Urinary bladder (tissue), 3 donors: ENCODE measurements at regions not wholly inside any gene's neighbourhood (a gene's known extent, or its start where the extent isn't known, plus 50 kb on each side); places are given as distances from the start of the nearest gene placed in this dataset.
A peak's percentile ranks its signal among the peaks of the same experiment; 100 is the strongest.

ENCODE experiments used
- DNase-seq: peaks from one replicate; pipeline ENCODE4 v3.0.0-alpha.2; 2015; ENCODE audit errors: extremely low spot score
- H3K27ac ChIP-seq: one replicate; pipeline ENCODE4 v1.5.1; 2013; ENCODE audit warnings: low read depth, mild to moderate bottlenecking, moderate library complexity
- H3K36me3 ChIP-seq: one replicate; pipeline ENCODE4 v1.6.1; 2013; ENCODE audit warnings: mild to moderate bottlenecking, moderate library complexity; ENCODE audit not compliant: insufficient read depth
- H3K4me1 ChIP-seq: one replicate; pipeline ENCODE4 v1.6.1; 2013; ENCODE audit warnings: mild to moderate bottlenecking, moderate library complexity; ENCODE audit not compliant: insufficient read depth
- H3K4me3 ChIP-seq: one replicate; pipeline ENCODE4 v1.5.1; 2013; ENCODE audit warnings: low read depth, low read length
- WGBS: extraction: QIAGEN DNeasy Blood & Tissue Kit; methylation state at CpG from one replicate; pipeline ENCODE4 v1.1.7; 2013; 5-methylcytosine and 5-hydroxymethylcytosine counted together
- donor health status: healthy with polysubstance abuse.
- donor health status: healthy.

DNA sequence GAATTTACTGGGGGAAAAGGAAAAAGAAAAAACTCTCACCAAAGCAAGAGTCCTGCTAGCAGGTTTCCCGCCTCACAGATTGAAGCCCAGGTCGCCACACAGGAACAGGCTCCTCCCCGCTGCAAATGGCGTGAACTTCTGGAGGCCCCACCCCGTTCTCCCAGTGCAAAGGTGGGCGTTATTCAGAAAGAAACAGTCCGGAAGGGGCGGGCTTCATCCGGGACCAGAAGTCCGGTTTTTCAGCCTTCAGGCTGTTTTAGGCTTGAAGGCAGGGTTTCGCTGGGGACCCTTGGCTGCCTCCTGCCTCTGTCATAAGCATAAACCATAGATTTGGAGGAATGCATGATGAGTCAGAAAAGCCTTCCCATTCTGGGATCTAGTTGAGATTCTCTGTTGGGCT lies 148.3 kb upstream of the POU2AF2 start:
- Histone ChIP-seq H3K36me3 (no peaks in the 10 kb centered on the region), H3K4me3 (peak overlapping the region; percentile 10), H3K27ac (no peak overlapping the region), H3K4me1 (no peaks in the 10 kb centered on the region)
- WGBS: 37% methylated on average over 11 of the region's 11 CpGs
- no peak for DNase-seq

DNA sequence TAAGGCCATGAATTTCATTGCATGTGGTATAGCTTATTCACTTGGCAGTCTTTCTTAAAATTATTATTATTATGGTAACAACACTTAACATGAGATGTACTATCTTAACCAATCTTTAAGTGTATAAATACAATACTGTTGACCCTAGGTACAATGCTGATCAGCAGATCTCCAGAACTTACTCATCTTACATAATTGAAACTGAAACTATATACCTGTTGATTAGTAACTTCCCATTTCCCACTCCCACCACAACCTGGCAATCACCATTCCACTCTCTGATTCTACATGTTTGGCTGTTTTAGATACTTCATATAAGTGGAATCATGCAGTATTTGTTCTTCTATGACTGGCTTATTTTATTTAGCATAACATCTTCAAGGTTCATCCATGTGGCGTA lies 150.2 kb upstream of the POU2AF2 start:
- Histone ChIP-seq H3K27ac (no peak overlapping the region), H3K4me3 (no peak overlapping the region), H3K36me3 (no peaks in the 10 kb centered on the region), H3K4me1 (no peaks in the 10 kb centered on the region)
- WGBS: 99% methylated on average over 1 of the region's 1 CpG
- DNase-seq: no peak

DNA sequence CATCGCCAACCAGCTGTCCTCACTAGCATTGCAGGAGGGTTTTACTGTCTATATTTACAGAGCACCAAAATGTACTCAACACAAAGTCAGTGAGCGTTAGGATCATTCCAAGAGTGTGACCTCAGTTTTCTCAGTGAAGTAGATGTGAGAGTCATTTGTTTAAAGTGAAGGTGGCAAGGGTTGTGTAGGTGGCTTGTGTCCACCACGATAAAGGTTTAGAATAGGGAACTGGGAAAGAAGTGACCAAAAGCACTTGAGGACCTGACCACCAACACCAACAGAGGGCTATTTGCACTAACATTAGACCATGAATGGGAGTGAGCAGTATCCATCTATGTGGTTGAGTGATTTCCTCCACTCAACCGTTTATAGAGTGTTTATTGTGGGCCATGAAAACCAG lies 152.5 kb upstream of the POU2AF2 start:
- no peak overlapping the region for H3K27ac ChIP-seq
- DNase-seq: no peak
- no peaks in the 10 kb centered on the region for H3K36me3 ChIP-seq
- WGBS: 83% methylated on average over 4 of the region's 4 CpGs
- no peaks in the 10 kb centered on the region for H3K4me1 ChIP-seq
- no peak overlapping the region for H3K4me3 ChIP-seq

DNA sequence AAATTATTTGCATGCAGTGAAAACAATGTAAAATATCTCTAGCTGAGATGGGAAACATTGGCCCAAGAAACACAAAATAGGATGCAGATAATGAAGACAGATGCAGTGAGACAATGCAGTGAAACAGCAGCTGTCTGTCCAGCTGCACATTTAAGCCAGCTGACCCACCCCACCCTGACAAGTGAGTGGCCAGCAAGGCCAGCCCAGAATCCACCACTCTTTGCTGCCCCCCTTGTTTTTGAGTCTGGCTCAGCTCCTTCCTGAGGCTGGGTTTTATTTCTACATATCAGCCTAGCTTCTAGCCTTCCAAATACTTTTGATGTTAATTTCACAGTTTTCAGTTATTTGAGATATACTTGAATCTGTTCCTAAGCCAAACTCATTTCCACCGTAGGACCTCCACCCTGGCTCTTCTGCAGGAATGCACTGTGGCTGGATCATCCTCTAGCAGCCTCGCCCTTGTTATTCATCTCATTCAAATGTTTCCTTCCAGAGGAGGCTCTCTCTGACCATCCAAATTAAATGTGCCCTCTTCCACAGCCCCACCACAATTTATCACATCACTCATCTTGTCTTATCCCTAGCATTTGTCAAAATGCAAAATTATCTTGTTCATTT lies 154.1 kb upstream of the POU2AF2 start:
- DNase-seq: no peak
- Histone ChIP-seq H3K4me3 (no peak overlapping the region), H3K4me1 (no peaks in the 10 kb centered on the region), H3K36me3 (no peaks in the 10 kb centered on the region), H3K27ac (no peak overlapping the region)
- 56% methylated on average over 2 of the region's 2 CpGs for WGBS

DNA sequence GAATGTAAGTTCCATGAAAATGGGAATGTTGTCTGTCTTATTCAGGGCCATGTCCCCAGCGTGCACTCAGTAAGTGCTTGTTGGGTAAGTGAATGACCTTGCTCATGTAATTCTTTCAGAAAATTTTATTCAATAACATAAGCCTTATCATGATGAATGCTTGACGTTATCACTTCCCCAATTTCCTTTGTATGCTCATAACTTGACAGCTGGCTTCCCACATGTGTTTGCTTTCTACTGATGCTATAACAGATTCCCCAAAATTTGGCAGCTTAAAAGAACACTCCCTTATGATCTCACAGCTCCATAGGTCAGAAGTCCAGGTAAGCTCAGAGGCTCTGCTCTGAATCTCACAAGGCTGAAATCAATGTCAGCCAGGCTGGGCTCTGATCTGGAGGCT lies 155.8 kb upstream of the POU2AF2 start:
- H3K4me3 ChIP-seq: no peak overlapping the region
- H3K27ac ChIP-seq: no peak overlapping the region
- no peaks in the 10 kb centered on the region for H3K4me1 ChIP-seq
- no peak for DNase-seq
- H3K36me3 ChIP-seq: no peaks in the 10 kb centered on the region
- WGBS: 68% methylated on average over 2 of the region's 2 CpGs

DNA sequence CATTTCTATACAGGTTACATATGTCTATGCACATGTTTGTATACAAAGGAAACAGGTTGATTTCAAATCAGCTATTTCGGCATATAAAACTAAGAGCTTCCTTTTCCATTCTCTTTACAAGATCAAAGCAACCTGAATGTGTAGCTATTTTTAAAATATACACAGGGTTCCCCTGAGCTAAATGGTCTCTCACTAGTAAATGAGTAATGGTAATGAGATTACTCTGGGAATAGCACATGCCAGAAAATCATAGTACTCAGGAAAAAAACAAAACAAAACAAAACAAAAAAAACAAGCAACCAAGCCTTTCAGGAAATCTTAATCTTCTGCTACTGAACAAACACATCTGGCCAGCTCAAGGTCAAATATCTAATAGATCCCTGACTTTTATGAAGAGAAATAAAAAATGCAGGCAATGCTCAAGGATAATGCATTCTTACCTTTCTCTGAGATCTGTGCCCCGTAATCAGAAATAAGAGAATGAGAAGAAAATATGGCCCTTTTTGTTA lies 156.6 kb upstream of the POU2AF2 start:
- H3K4me3 ChIP-seq: no peak overlapping the region
- no peaks in the 10 kb centered on the region for H3K36me3 ChIP-seq
- 78% methylated on average over 2 of the region's 2 CpGs for WGBS
- H3K4me1 ChIP-seq: no peaks in the 10 kb centered on the region
- no peak overlapping the region for H3K27ac ChIP-seq
- DNase-seq: no peak

DNA sequence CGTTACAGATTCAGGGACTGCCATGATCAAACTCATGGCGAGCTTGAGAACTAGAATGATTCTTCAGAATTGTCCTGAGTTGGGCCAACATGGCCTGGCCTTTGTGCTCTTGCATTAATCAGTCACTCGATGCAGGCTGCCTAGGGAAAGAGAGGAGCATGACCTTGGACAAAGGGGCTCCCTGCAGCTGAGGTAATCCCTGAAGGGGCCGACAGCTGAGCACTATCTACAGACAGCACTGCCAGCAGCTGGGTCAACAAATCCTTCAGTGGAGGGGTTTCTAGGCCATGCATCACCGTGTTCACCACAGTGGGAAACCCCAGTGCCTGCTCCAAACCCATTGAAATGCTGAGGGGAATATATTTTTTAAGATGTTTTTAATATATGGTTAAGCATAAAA lies 159.5 kb upstream of the POU2AF2 start:
- H3K27ac ChIP-seq: no peak overlapping the region
- no peaks in the 10 kb centered on the region for H3K4me1 ChIP-seq
- DNase-seq: no peak
- 76% methylated on average over 5 of the region's 5 CpGs for WGBS
- no peaks in the 10 kb centered on the region for H3K36me3 ChIP-seq
- H3K4me3 ChIP-seq: no peak overlapping the region

DNA sequence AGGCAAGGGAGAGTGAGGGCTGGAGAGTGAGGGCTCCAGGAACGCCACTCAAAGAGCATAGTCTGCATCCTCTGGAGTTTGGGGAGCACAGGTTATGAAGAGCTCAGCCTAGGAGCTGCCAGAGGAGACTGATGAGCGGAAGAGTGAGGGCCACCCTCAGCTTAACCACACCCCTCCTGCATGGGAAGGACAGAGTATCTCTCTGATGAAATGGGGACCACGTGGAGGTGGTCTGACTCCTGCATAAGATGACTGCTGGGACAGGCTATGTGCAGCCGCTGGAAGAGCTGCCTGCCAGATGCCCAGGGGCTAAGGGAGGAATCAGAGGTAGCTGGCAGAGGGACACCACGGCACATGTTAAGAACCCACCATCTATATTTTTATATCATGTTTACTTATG lies 162.9 kb upstream of the POU2AF2 start:
- DNase-seq: no peak
- H3K4me1 ChIP-seq: no peaks in the 10 kb centered on the region
- H3K4me3 ChIP-seq: no peak overlapping the region
- H3K36me3 ChIP-seq: no peaks in the 10 kb centered on the region
- H3K27ac ChIP-seq: no peak overlapping the region
- 80% methylated on average over 5 of the region's 5 CpGs for WGBS

DNA sequence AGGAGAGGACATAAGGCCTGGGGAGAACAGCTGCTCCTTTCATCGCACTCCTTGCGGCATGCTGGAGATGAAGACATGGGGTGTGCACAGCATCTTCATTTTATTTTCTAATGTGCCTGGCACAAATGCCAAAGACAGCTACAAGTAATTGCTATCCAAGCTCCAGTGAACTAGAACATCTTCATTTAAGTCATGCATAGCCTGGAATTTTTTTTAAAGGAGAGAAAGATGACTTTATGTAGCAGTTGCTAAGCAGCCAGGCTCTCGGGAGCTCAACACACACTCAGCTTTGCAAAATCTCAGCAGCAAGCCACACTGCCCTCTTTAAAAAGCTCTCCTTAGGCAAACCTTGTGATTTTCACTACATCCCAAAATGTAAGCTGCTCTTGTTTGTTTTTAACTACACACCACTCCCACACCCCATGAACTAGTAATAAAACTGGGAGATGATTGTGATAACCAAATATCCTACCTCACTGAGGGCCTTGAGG lies 164.5 kb upstream of the POU2AF2 start:
- Histone ChIP-seq H3K27ac (no peak overlapping the region), H3K4me1 (no peaks in the 10 kb centered on the region), H3K36me3 (no peaks in the 10 kb centered on the region), H3K4me3 (no peak overlapping the region)
- WGBS: 58% methylated on average over 3 of the region's 3 CpGs
- DNase-seq: peak; percentile 39

DNA sequence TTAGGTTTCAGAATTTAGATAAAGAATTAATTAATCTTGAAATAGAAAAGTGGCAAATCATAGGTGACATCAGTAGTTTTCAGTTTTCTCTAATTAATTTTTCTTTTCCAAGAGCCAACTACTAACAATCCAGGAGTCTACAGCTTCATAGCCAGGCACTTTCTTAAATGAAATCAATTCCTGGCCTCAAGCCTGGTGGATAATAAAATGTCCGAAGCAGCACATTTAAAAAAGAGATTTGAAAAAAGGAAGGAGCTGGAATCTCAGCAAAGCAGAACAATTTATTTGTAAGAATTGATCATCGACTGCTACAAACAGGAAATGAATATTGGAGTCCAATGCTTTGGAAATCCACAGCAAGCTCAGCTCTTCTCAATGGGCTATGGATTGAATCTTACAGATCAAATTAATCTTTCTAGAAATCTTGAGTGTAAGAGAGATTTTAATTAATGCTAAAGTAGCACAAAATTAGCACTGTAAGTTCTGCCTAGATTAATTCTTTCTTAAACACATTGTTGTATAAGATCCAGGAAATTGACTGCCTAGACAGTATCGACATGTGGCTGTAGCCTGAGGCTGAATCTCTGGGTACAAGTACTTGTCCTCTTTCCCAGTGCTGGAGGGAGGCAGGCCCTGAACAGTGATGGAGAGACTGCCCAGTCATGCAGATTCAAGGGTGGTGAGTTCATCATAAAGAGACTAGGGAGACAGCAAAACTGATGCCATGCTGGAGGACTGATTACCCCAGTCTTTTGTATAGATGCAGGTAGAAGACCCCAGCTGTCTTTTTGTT lies 167.8 kb upstream of the POU2AF2 start:
- WGBS: 65% methylated on average over 3 of the region's 3 CpGs
- Histone ChIP-seq H3K4me3 (no peak overlapping the region), H3K36me3 (no peaks in the 10 kb centered on the region), H3K4me1 (no peaks in the 10 kb centered on the region), H3K27ac (no peak overlapping the region)
- no peak for DNase-seq

DNA sequence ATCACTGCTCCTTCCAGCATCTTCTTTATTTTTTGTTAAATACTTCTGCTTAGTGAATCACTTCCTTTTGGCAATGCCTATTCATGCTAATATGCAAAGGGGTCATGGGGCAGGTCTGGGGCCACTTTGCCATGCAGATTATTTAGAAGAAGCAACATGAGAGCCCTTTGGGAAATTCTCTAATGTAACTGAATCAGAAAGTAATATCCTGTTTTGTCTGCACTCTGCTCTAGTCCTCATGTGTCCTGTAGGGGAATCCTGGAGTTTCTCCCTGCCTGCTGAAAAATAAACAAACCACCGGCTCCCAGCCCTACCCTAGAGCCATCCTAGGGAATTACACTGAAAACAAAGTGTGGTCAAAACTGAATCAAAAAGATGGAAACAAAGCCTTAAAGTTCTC lies 176.5 kb upstream of the POU2AF2 start:
- Histone ChIP-seq H3K4me1 (no peaks in the 10 kb centered on the region), H3K36me3 (no peaks in the 10 kb centered on the region), H3K4me3 (no peak overlapping the region), H3K27ac (no peak overlapping the region)
- WGBS: 25% methylated on average over 1 of the region's 1 CpG
- no peak for DNase-seq

DNA sequence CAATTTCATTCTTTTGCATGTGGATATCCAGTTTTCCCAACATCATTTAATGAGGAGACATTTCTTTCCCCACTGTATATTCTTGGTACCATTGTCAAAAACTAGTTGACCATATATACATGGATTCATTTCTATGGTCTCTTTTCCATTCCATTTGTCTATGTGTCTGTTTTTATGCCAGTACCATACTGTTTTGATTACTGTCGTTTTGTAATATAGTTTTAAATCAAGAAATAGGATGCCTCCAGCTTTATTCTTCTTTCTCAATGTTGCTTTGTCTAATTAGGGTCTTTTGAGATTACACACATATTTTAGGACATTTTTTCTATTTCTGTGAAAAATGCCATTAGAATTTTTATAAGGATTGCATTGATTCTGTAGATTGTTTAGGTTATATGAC lies 177.5 kb upstream of the POU2AF2 start:
- H3K4me1 ChIP-seq: no peaks in the 10 kb centered on the region
- 88% methylated on average over 1 of the region's 1 CpG for WGBS
- H3K36me3 ChIP-seq: no peaks in the 10 kb centered on the region
- no peak overlapping the region for H3K27ac ChIP-seq
- no peak for DNase-seq
- H3K4me3 ChIP-seq: no peak overlapping the region

DNA sequence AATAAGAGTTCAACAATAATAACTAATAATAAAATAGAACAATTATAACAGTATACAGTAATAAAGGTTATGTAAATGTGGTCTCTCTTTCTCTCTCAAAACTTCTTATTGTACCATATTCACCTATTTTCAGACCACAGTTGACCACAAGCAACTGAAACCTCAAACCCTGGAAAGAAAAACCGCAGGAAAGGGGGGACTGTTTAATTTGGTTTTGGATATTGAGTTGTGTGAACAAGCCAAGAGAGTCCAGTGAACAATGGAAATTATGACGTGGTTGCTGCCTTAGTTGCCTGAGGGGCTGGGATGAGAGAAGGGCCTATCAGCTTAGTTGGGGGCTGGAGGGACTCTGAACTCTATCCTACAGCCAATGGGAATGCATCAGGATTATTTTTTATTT lies 178.7 kb upstream of the POU2AF2 start:
- H3K4me3 ChIP-seq: no peak overlapping the region
- WGBS: 76% methylated on average over 2 of the region's 2 CpGs
- no peaks in the 10 kb centered on the region for H3K36me3 ChIP-seq
- no peak for DNase-seq
- H3K27ac ChIP-seq: no peak overlapping the region
- H3K4me1 ChIP-seq: no peaks in the 10 kb centered on the region

DNA sequence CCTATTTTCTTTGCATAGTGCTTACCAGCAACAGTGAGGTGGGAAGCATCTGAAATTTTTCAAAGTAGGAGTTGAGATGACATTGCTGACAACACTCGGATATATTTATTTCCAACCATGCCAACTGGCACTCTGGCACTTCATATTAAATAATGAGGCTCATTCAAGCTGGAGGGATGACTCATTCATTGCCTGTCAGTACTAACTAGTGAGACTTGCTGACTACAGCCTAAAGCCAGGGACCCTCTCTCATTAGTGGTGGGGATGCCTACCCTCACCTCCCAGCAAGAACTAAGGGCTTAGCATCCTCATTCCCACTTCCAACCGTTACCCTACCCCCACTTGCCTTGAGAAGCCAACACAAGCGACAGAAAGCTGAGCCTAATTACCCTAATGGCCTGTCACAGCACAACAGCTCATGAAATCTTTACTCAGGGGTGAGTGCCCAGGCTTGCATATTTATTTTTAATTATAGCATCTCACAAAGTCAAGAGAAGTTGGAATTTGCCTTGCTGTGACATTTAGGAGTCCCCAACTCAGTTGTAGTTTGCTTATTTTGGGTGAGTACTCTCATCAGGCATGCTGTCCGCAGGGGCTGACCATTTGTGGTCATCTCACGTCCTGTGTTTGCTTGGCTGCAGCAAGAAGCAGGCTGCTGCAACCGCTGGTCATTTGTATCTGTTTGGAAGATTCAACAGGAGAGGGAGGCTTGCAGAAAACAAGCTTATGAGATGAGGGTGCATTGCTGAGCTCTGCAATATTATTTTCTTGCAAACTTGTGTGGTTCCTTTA lies 181.6 kb upstream of the POU2AF2 start:
- 48% methylated on average over 6 of the region's 6 CpGs for WGBS
- no peak for DNase-seq
- H3K27ac ChIP-seq: no peak overlapping the region
- no peaks in the 10 kb centered on the region for H3K36me3 ChIP-seq
- H3K4me1 ChIP-seq: no peaks in the 10 kb centered on the region
- H3K4me3 ChIP-seq: no peak overlapping the region
